Stimulated activated CD4-positive, alpha-beta T cell treated with anti-CD3 and anti-CD28 coated beads, TNF-alpha, amount 100 ng/mL, for 1 hour (primary cell): ENCODE measurements at regions not wholly inside any gene's neighbourhood (a gene's known extent, or its start where the extent isn't known, plus 50 kb on each side); places are given as distances from the start of the nearest gene placed in this dataset.

Experiments used
- DNase-seq, 3 donors: peaks; one replicate each; pipeline ENCODE4 v3.0.0-alpha.2; 2020; ENCODE audit warnings: low read depth in 3 of 3, low spot score in 1 of 3

GRCh38 chr12:92438641-92439419 lies 264.0 kb upstream of the PLEKHG7 start:
- no peak for DNase-seq

- no peak for DNase-seq
Observed at GRCh38 chr12:92437452-92437851, 265.3 kb upstream of the PLEKHG7 start.

- no peak for DNase-seq
Observed at GRCh38 chr12:92436856-92437255, 265.9 kb upstream of the PLEKHG7 start.

- no peak for DNase-seq
Observed at GRCh38 chr12:92434607-92435025, 268.2 kb upstream of the PLEKHG7 start.

- no peak for DNase-seq
Observed at GRCh38 chr12:92432724-92433441, 269.9 kb upstream of the PLEKHG7 start.

GRCh38 chr12:92431146-92431545 lies 271.6 kb upstream of the PLEKHG7 start:
- DNase-seq = no peak

GRCh38 chr12:92426332-92426731 lies 276.5 kb upstream of the PLEKHG7 start:
- no peak for DNase-seq

GRCh38 chr12:92425165-92425564 lies 277.6 kb upstream of the PLEKHG7 start:
- no peak for DNase-seq

GRCh38 chr12:92424338-92424737 lies 278.5 kb upstream of the PLEKHG7 start:
- no peak for DNase-seq

- DNase-seq = no peak
Observed at GRCh38 chr12:92421701-92422100, 276.1 kb upstream of the BTG1 start.

GRCh38 chr12:92421042-92421441 lies 275.4 kb upstream of the BTG1 start:
- DNase-seq = no peak

GRCh38 chr12:92419201-92419600 lies 273.6 kb upstream of the BTG1 start:
- DNase-seq = no peak

- DNase-seq = no peak
Observed at GRCh38 chr12:92418381-92418780, 272.7 kb upstream of the BTG1 start.

GRCh38 chr12:92417373-92417772 lies 271.7 kb upstream of the BTG1 start:
- no peak for DNase-seq

GRCh38 chr12:92416385-92416812 lies 270.8 kb upstream of the BTG1 start:
- no peak for DNase-seq

GRCh38 chr12:92414170-92415070 lies 268.8 kb upstream of the BTG1 start:
- no peak for DNase-seq

- DNase-seq = no peak
Observed at GRCh38 chr12:92413286-92413685, 267.6 kb upstream of the BTG1 start.

GRCh38 chr12:92412856-92413255 lies 267.2 kb upstream of the BTG1 start:
- no peak for DNase-seq

- DNase-seq = no peak
Observed at GRCh38 chr12:92411687-92412086, 266.0 kb upstream of the BTG1 start.

- DNase-seq = no peak
Observed at GRCh38 chr12:92408072-92408900, 262.6 kb upstream of the BTG1 start.
